Keratinocyte (primary cell): ENCODE measurements at regions not wholly inside any gene's neighbourhood (a gene's known extent, or its start where the extent isn't known, plus 50 kb on each side); places are given as distances from the start of the nearest gene placed in this dataset.

Experiments
- DNase-seq: peaks from one replicate; pipeline ENCODE4 v3.0.0-alpha.2; 2011; ENCODE audit warnings: low read depth, missing footprints, low spot score
- FAIRE-seq: peaks from 2 replicates; lab custom pipeline; 2011; peaks lifted over from hg19 to GRCh38; lab: Jason Lieb, UNC
- H2AFZ ChIP-seq: 2 replicates; pipeline ENCODE4 v1.6.0; 2012; ENCODE audit warnings: low read length, control low read depth, inconsistent platforms; ENCODE audit not compliant: control insufficient read depth
- H3K27ac ChIP-seq: 2 replicates; pipeline ENCODE4 v1.5.1; 2011; ENCODE audit warnings: low read length; ENCODE audit not compliant: control insufficient read depth, insufficient read depth
- H3K27me3 ChIP-seq: 3 replicates; pipeline ENCODE4 v1.6.0; 2011; ENCODE audit warnings: low read length; ENCODE audit not compliant: control insufficient read depth, insufficient read depth; ENCODE audit errors: extremely low read depth
- H3K36me3 ChIP-seq, 2 experiments: 2 replicates in 1 of 2; 3 replicates in 1 of 2; pipeline ENCODE4 v1.5.1; 2011; ENCODE audit warnings: low read length in 2 of 2, mild to moderate bottlenecking in 1 of 2; ENCODE audit not compliant: control insufficient read depth in 2 of 2, insufficient read depth in 2 of 2; ENCODE audit errors: extremely low read depth in 1 of 2
- H3K4me1 ChIP-seq: 3 replicates; pipeline ENCODE4 v1.5.1; 2011; ENCODE audit warnings: low read length; ENCODE audit not compliant: control insufficient read depth, insufficient read depth; ENCODE audit errors: extremely low read depth
- H3K4me2 ChIP-seq: 3 replicates; pipeline ENCODE4 v1.6.0; 2011; ENCODE audit warnings: low read depth, low read length; ENCODE audit not compliant: control insufficient read depth, insufficient read depth; ENCODE audit errors: extremely low read depth
- H3K4me3 ChIP-seq, 3 experiments: fragments of 200-600 bp in 1 of 3; sonication (generic) in 1 of 3; 2 replicates in 2 of 3; 3 replicates in 1 of 3; pipeline ENCODE4 v1.5.1; 2011 to 2016; ENCODE audit warnings: low read length in 3 of 3, mild to moderate bottlenecking in 3 of 3, control low read depth in 2 of 3, inconsistent platforms in 1 of 3, low read depth in 1 of 3, mixed read lengths in 1 of 3, mixed run types in 1 of 3, moderate library complexity in 1 of 3; ENCODE audit not compliant: control insufficient read depth in 2 of 3, insufficient read depth in 2 of 3; ENCODE audit errors: extremely low read depth in 1 of 3
- H3K79me2 ChIP-seq: 2 replicates; pipeline ENCODE4 v1.6.0; 2012; ENCODE audit warnings: low read length; ENCODE audit not compliant: control insufficient read depth, insufficient read depth
- H3K9ac ChIP-seq: 3 replicates; pipeline ENCODE4 v1.6.0; 2011; ENCODE audit warnings: low read length; ENCODE audit not compliant: control insufficient read depth, insufficient read depth; ENCODE audit errors: extremely low read depth
- H3K9me1 ChIP-seq: 3 replicates; pipeline ENCODE4 v1.6.0; 2011; ENCODE audit warnings: low read length; ENCODE audit not compliant: control insufficient read depth, insufficient read depth; ENCODE audit errors: extremely low read depth
- H3K9me3 ChIP-seq: 2 replicates; pipeline ENCODE4 v1.5.1; 2012; ENCODE audit warnings: low read depth, low read length; ENCODE audit not compliant: control insufficient read depth
- H4K20me1 ChIP-seq: 3 replicates; pipeline ENCODE4 v1.6.0; 2011; ENCODE audit warnings: low read length; ENCODE audit not compliant: control insufficient read depth, insufficient read depth; ENCODE audit errors: extremely low read depth
- EZH2 ChIP-seq: IDR thresholded peaks from one replicate; pipeline ENCODE4 v1.6.1; 2012; ENCODE audit warnings: inconsistent platforms, mild to moderate bottlenecking, low read length, moderate library complexity
- dilution Hi-C: fragments of 300-500 bp; cut with MboI; formaldehyde crosslinking; loops from one replicate; pipeline ENCODE4 v1.7.0; 2020; ENCODE audit warnings: low sequenced_read_pairs; ENCODE audit not compliant: extremely low pct_ligation_motif_present
- TF ChIP-seq, protein P1 (sequence below), 3 experiments: IDR thresholded peaks in 1 of 3; conservative IDR thresholded peaks in 1 of 3; optimal IDR thresholded peaks in 1 of 3; 2 replicates in 2 of 3; 3 replicates in 1 of 3; pipeline versions ENCODE3 to v1.5.1; 2011; ENCODE audit warnings: low read length in 3 of 3, mild to moderate bottlenecking in 3 of 3, moderate library complexity in 2 of 3, control low read depth in 1 of 3, inconsistent platforms in 1 of 3; ENCODE audit not compliant: insufficient read depth in 2 of 3; ENCODE audit errors: extremely low read depth in 1 of 3

DNA sequence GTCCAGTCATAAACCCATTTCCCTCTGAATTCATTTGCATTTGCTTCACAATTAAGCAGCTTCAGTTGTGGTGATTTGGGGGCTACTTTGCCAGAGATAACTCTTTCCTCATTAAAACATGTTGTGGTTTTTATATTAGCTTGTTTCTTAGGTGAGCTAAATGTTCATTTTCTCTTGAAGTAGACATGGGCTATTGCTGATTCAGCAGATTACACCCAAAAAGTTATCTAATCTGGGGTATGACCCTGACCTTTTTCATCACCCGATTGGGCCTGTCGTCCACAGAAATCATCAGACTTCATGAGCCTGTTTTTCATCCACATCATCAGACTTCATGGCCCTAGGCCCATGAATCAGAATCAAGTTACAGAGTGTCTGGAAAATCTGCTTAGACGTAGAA lies 97.5 kb upstream of the KLHL25 start:
- DNase-seq (no peak), FAIRE-seq (no peak)
- Histone ChIP-seq H3K4me1 (no peaks in the 10 kb centered on the region), H3K9me3 (no peaks in the 10 kb centered on the region), H3K27ac (no peak overlapping the region), H3K36me3 (no peaks in the 10 kb centered on the region), H3K4me2 (no peak overlapping the region), H4K20me1 (no peaks in the 10 kb centered on the region), H3K9ac (no peak overlapping the region), H3K27me3 (no peaks in the 10 kb centered on the region), H3K9me1 (no peaks in the 10 kb centered on the region), H3K79me2 (no peaks in the 10 kb centered on the region), H2AFZ (no peak overlapping the region), H3K4me3 (no peak overlapping the region)
- dilution Hi-C loops = no loop called here
- TF ChIP-seq, protein P1, sequence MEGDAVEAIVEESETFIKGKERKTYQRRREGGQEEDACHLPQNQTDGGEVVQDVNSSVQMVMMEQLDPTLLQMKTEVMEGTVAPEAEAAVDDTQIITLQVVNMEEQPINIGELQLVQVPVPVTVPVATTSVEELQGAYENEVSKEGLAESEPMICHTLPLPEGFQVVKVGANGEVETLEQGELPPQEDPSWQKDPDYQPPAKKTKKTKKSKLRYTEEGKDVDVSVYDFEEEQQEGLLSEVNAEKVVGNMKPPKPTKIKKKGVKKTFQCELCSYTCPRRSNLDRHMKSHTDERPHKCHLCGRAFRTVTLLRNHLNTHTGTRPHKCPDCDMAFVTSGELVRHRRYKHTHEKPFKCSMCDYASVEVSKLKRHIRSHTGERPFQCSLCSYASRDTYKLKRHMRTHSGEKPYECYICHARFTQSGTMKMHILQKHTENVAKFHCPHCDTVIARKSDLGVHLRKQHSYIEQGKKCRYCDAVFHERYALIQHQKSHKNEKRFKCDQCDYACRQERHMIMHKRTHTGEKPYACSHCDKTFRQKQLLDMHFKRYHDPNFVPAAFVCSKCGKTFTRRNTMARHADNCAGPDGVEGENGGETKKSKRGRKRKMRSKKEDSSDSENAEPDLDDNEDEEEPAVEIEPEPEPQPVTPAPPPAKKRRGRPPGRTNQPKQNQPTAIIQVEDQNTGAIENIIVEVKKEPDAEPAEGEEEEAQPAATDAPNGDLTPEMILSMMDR (optimal IDR thresholded peaks at IDR 0.05 in 1 of 3, IDR thresholded peaks at IDR 0.05 in 1 of 3, conservative IDR thresholded peaks at IDR 0.05 in 1 of 3; ENCODE audit: extremely low read depth in 1 of 3, insufficient read depth in 2 of 3, low read length in 3 of 3) = no peak
- no peak for TF ChIP-seq EZH2

DNA sequence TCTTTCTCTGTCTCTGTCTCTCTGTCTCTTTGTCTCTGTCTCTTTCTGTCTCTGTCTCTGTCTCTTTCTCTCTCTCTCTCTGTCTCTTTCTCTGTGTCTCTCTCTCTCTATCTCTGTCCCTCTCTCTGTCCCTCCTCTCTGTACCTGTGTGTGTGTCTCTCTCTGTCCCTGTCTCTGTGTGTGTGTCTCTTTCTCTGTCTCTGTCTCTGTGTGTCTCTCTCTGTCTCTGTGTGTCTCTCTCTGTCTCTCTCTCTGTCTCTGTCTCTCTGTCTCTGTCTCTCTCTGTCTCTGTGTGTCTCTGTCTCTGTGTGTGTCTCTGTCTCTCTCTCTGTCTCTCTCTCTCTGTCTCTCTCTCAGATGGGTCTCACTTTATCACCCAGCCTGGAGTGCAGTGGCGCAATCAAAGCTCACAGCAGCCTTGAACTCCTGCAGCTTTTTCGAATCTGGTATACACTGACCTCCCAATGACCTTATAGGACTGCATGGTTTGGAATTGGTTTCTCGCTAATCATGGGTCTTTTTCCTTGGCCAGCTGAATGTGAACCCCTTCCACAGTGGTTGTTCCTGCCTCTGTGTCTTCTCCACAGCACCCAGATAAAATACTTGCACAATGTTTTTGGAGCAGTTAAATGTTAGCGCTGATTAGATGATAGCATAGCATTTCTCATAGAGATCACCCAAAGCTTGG lies 102.6 kb upstream of the KLHL25 start:
- no peak for TF ChIP-seq EZH2
- TF ChIP-seq, protein P1 (optimal IDR thresholded peaks at IDR 0.05 in 1 of 3, IDR thresholded peaks at IDR 0.05 in 1 of 3, conservative IDR thresholded peaks at IDR 0.05 in 1 of 3; ENCODE audit: extremely low read depth in 1 of 3, insufficient read depth in 2 of 3, low read length in 3 of 3) = no peak
- Histone ChIP-seq H3K27me3 (no peaks in the 10 kb centered on the region), H3K9me1 (no peaks in the 10 kb centered on the region), H3K79me2 (no peaks in the 10 kb centered on the region), H3K27ac (no peak overlapping the region), H2AFZ (no peak overlapping the region), H3K9ac (no peak overlapping the region), H4K20me1 (no peaks in the 10 kb centered on the region), H3K4me2 (no peak overlapping the region), H3K36me3 (no peaks in the 10 kb centered on the region), H3K9me3 (no peaks in the 10 kb centered on the region), H3K4me1 (no peaks in the 10 kb centered on the region), H3K4me3 (no peak overlapping the region)
- FAIRE-seq (no peak), DNase-seq (no peak)
- dilution Hi-C loops = no loop called here
